ENCODE measurements at regions not wholly inside any gene's neighbourhood (a gene's known extent, or its start where the extent isn't known, plus 50 kb on each side); places are given as distances from the start of the nearest gene placed in this dataset.

- no peak for DNase-seq (ENCODE audit: low read depth, low spot score)
- no peak overlapping the region for H3K9ac ChIP-seq (replicated peaks; ENCODE audit: extremely low read depth, insufficient read depth, low read length)
- H3K9me3 ChIP-seq (replicated peaks; ENCODE audit: control insufficient read depth, insufficient read depth, low read length): no peaks in the 10 kb centered on the region
- CTCF ChIA-PET: no interaction called here
- dilution Hi-C loops (cut with MboI; ENCODE audit: extremely low pct_ligation_motif_present, low sequenced_read_pairs) (no loop called here), intact Hi-C loops (cut with micrococcal nuclease) (no loop called here)
- H3K36me3 ChIP-seq (ENCODE audit: control insufficient read depth in 2 of 2, extremely low read depth in 1 of 2, insufficient read depth in 2 of 2, low read length in 2 of 2): no peaks in the 10 kb centered on the region
- H4K20me1 ChIP-seq (replicated peaks; ENCODE audit: control insufficient read depth, extremely low read depth, insufficient read depth, low read length): no peaks in the 10 kb centered on the region
- H3K4me3 ChIP-seq (replicated peaks in 1 of 3; ENCODE audit: insufficient read depth in 1 of 3, low read depth in 1 of 3, low read length in 3 of 3): no peak overlapping the region
- no peak for FAIRE-seq
- no peak overlapping the region for H3K4me2 ChIP-seq (ENCODE audit: insufficient read depth, low read length)
- no peak overlapping the region for H2AFZ ChIP-seq (ENCODE audit: low read depth, low read length)
- H3K79me2 ChIP-seq (ENCODE audit: control insufficient read depth, insufficient read depth, low read length): no peaks in the 10 kb centered on the region
- POLR2A ChIA-PET: no interaction called here
- BruUV-seq (replicated peaks): no TSS peak
- H3K9me1 ChIP-seq (replicated peaks; ENCODE audit: control insufficient read depth, extremely low read depth, insufficient read depth, low read length): no peaks in the 10 kb centered on the region
- H3K4me1 ChIP-seq (ENCODE audit: control insufficient read depth, extremely low read depth, insufficient read depth, low read length): no peaks in the 10 kb centered on the region
- H3K27me3 ChIP-seq (ENCODE audit: control insufficient read depth in 2 of 2, insufficient read depth in 2 of 2, low read length in 2 of 2): no peaks in the 10 kb centered on the region
- no peak for TF ChIP-seq JUN (IDR thresholded peaks at IDR 0.05; ENCODE audit: borderline replicate concordance, insufficient read depth, insufficient read length, low read depth)
- no peak for TF ChIP-seq CTCF (IDR thresholded peaks at IDR 0.05; ENCODE audit: extremely low read depth in 1 of 2, insufficient read depth in 1 of 2, low read depth in 1 of 2, low read length in 2 of 2)
- no peak overlapping the region for H3K27ac ChIP-seq (ENCODE audit: insufficient read depth, low read depth, low read length)
These were observed 1010.1 kb upstream of the FLRT2 start for GRCh38 chr14:84519836-84520235.

GRCh38 chr14:84520711-84521338 is 1009.1 kb upstream of the FLRT2 start:
- no peaks in the 10 kb centered on the region for H3K27me3 ChIP-seq (ENCODE audit: control insufficient read depth in 2 of 2, insufficient read depth in 2 of 2, low read length in 2 of 2)
- H2AFZ ChIP-seq (ENCODE audit: low read depth, low read length): no peak overlapping the region
- no peaks in the 10 kb centered on the region for H4K20me1 ChIP-seq (replicated peaks; ENCODE audit: control insufficient read depth, extremely low read depth, insufficient read depth, low read length)
- TF ChIP-seq MAX (IDR thresholded peaks at IDR 0.05; ENCODE audit: insufficient read depth, insufficient read length) (no peak), EZH2 (IDR thresholded peaks at IDR 0.05; ENCODE audit: borderline replicate concordance, low read depth, low read length, severe bottlenecking) (no peak), FOS (IDR thresholded peaks at IDR 0.05; ENCODE audit: borderline replicate concordance, insufficient read depth, low read length) (no peak), GATA2 (IDR thresholded peaks at IDR 0.05; ENCODE audit: insufficient read depth, insufficient read length, low read depth, low read length) (no peak), JUN (IDR thresholded peaks at IDR 0.05; ENCODE audit: borderline replicate concordance, insufficient read depth, insufficient read length, low read depth) (no peak), CTCF (IDR thresholded peaks at IDR 0.05; ENCODE audit: extremely low read depth in 1 of 2, insufficient read depth in 1 of 2, low read depth in 1 of 2, low read length in 2 of 2) (no peak), POLR2AphosphoS5 (IDR thresholded peaks at IDR 0.05; ENCODE audit: insufficient read depth, low read depth, low read length) (no peak), POLR2A (IDR thresholded peaks at IDR 0.05; ENCODE audit: low read depth, low read length) (no peak), MYC (IDR thresholded peaks at IDR 0.05; ENCODE audit: low read depth, low read length) (no peak)
- no peak for DNase-seq (ENCODE audit: low read depth, low spot score)
- CTCF ChIA-PET: no interaction called here
- H3K27ac ChIP-seq (ENCODE audit: insufficient read depth, low read depth, low read length): no peak overlapping the region
- no peaks in the 10 kb centered on the region for H3K4me1 ChIP-seq (ENCODE audit: control insufficient read depth, extremely low read depth, insufficient read depth, low read length)
- no peak for FAIRE-seq
- no peak overlapping the region for H3K4me3 ChIP-seq (replicated peaks in 1 of 3; ENCODE audit: insufficient read depth in 1 of 3, low read depth in 1 of 3, low read length in 3 of 3)
- H3K9me3 ChIP-seq (replicated peaks; ENCODE audit: control insufficient read depth, insufficient read depth, low read length): no peaks in the 10 kb centered on the region
- no peaks in the 10 kb centered on the region for H3K9me1 ChIP-seq (replicated peaks; ENCODE audit: control insufficient read depth, extremely low read depth, insufficient read depth, low read length)
- no TSS peak for BruUV-seq (replicated peaks)
- no peaks in the 10 kb centered on the region for H3K36me3 ChIP-seq (ENCODE audit: control insufficient read depth in 2 of 2, extremely low read depth in 1 of 2, insufficient read depth in 2 of 2, low read length in 2 of 2)
- POLR2A ChIA-PET: no interaction called here
- H3K79me2 ChIP-seq (ENCODE audit: control insufficient read depth, insufficient read depth, low read length): no peaks in the 10 kb centered on the region
- no peak overlapping the region for H3K9ac ChIP-seq (replicated peaks; ENCODE audit: extremely low read depth, insufficient read depth, low read length)
- no peak overlapping the region for H3K4me2 ChIP-seq (ENCODE audit: insufficient read depth, low read length)
- intact Hi-C loops (cut with micrococcal nuclease) (no loop called here), dilution Hi-C loops (cut with MboI; ENCODE audit: extremely low pct_ligation_motif_present, low sequenced_read_pairs) (no loop called here)
